PFSK-1 (cell line): ENCODE measurements at regions not wholly inside any gene's neighbourhood (a gene's known extent, or its start where the extent isn't known, plus 50 kb on each side); places are given as distances from the start of the nearest gene placed in this dataset.

ENCODE experiments used
- FOXP2 ChIP-seq: optimal IDR thresholded peaks from 2 replicates; pipeline ENCODE3; 2011; ENCODE audit warnings: borderline replicate concordance, control low read depth, inconsistent platforms; ENCODE audit not compliant: insufficient read depth; ENCODE audit errors: extremely low read length, extremely low read depth
- POLR2AphosphoS5 ChIP-seq: IDR thresholded peaks from 2 replicates; pipeline ENCODE4 v1.6.1; 2012; ENCODE audit warnings: low read depth, mild to moderate bottlenecking, control low read depth, low read length, moderate library complexity
- REST ChIP-seq, 2 experiments: IDR thresholded peaks; 2 replicates each; pipeline versions ENCODE4 v1.6.1 to v1.8.0; 2011 to 2012; ENCODE audit warnings: low read depth in 2 of 2, low read length in 2 of 2, control low read depth in 1 of 2, inconsistent platforms in 1 of 2, mild to moderate bottlenecking in 1 of 2, moderate library complexity in 1 of 2; ENCODE audit not compliant: insufficient read depth in 1 of 2
- SIN3A ChIP-seq: IDR thresholded peaks from 2 replicates; pipeline ENCODE4 v1.6.1; 2012; ENCODE audit warnings: mild to moderate bottlenecking, low read length, moderate library complexity, borderline replicate concordance; ENCODE audit not compliant: insufficient read depth
- TAF1 ChIP-seq: IDR thresholded peaks from 2 replicates; pipeline ENCODE4 v1.6.1; 2012; ENCODE audit warnings: low read length, control low read depth, borderline replicate concordance; ENCODE audit not compliant: insufficient read depth

GRCh38 chr13:50459046-50459445, 384.4 kb downstream of the DLEU7 start:
- TF ChIP-seq SIN3A (no peak), TAF1 (no peak), FOXP2 (no peak), POLR2AphosphoS5 (no peak), REST (IDR thresholded peaks at IDR 0.05; ENCODE audit: insufficient read depth in 1 of 2, low read depth in 2 of 2, low read length in 2 of 2) (no peak)

- TF ChIP-seq FOXP2: no peak
- no peak for TF ChIP-seq POLR2AphosphoS5
- TF ChIP-seq REST (IDR thresholded peaks at IDR 0.05; ENCODE audit: insufficient read depth in 1 of 2, low read depth in 2 of 2, low read length in 2 of 2): no peak
These were observed 383.8 kb downstream of the DLEU7 start for GRCh38 chr13:50459658-50460057.

GRCh38 chr13:50460358-50460757, 383.1 kb downstream of the DLEU7 start:
- TF ChIP-seq REST (IDR thresholded peaks at IDR 0.05; ENCODE audit: insufficient read depth in 1 of 2, low read depth in 2 of 2, low read length in 2 of 2) (no peak), FOXP2 (no peak), POLR2AphosphoS5 (no peak), TAF1 (no peak), SIN3A (no peak)

- TF ChIP-seq FOXP2: no peak
- no peak for TF ChIP-seq SIN3A
- TF ChIP-seq POLR2AphosphoS5: no peak
- no peak for TF ChIP-seq REST (IDR thresholded peaks at IDR 0.05; ENCODE audit: insufficient read depth in 1 of 2, low read depth in 2 of 2, low read length in 2 of 2)
These were observed 382.3 kb downstream of the DLEU7 start for GRCh38 chr13:50461189-50461588.

- TF ChIP-seq FOXP2: no peak
- TF ChIP-seq REST (IDR thresholded peaks at IDR 0.05; ENCODE audit: insufficient read depth in 1 of 2, low read depth in 2 of 2, low read length in 2 of 2): no peak
- TF ChIP-seq SIN3A: no peak
- no peak for TF ChIP-seq TAF1
- TF ChIP-seq POLR2AphosphoS5: no peak
These were observed 379.8 kb downstream of the DLEU7 start for GRCh38 chr13:50463719-50464118.
